NCI-H2029 (cell line): ENCODE measurements at regions not wholly inside any gene's neighbourhood (a gene's known extent, or its start where the extent isn't known, plus 50 kb on each side); places are given as distances from the start of the nearest gene placed in this dataset.
"Not testable (repeated sequence)": the region's sequence is repeated elsewhere in the genome, so short reads cannot be mapped to it uniquely, and the experiment has no call there.

ENCODE experiments used
- DNase-seq: peaks from one replicate; lab custom pipeline; 2025; lab: John Stamatoyannopoulos, UW

DNA sequence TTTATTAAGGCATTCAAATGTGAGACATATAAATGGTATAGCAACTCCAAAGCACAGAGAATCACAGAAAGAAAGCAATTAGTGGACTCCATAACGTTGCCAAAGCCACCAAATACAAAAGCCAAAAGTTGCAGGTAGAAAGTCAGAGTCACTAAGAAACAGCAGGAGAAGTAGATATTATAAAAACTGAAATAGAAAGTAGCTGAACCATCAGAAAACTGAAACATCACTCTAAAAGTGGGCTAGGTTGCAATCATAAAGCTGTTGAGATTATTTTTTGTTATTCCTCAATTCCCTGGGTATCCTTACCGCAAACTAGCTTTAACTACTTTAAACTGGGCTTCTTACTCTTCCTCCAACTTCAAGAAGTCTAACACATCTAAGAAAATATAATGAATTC is 108.1 kb upstream of the ARRDC3 start:
- no peak for DNase-seq

DNA sequence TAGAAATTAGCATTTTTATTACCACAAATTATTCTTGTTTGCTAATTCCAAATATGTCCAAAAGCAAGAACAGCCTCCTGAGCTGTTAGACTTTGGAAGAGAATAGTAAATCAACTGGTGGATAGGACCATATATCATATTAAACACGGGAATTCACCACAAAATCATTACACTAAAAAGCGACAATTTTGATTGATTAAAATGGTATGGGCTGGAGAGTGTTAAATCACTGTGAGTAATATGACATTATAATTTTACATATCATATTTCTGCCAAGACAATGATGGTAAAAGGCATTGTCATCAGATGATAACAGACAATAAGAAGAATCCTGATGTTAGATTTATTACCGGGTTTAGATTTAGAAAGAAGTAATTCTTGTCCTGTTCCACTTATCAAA is 107.2 kb upstream of the ARRDC3 start:
- no peak for DNase-seq

DNA sequence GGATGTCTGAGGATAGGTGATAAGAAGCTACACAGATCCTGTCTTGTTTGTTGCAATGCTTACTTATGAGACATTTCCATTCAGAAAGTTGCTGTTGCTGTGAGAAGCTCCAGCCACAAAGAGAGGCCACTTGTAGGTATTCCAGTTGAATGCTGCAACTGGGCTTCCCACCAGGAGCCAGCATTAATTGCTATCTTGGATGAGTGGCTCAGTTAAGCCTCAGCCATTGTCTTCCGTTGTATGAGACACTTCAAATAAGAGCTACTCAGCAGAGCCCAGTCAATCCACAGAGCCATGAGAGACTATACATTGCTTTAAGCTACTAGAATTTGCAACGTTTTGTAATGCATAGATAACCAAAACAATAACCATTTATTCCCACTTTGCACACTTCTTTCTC is 104.3 kb upstream of the ARRDC3 start:
- no peak for DNase-seq

DNA sequence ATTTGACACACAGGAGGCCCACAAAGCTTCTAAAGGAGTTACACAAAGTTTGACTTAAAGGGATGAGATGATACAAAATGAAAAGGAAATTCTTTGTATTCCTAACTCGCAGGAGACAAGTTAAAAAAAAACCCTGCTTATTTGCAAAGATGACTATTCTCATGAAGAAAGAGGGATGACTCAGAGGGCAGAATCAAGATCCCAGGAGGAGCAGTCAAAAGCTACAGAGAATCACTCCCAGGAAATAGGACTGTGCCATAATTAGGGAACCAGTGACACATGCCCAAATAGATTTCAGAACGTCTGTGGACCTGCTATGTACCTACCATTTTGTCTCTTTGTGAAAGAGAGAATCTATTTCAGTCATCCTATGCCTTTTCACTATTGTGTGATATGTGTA is 103.5 kb upstream of the ARRDC3 start:
- DNase-seq: no peak

DNA sequence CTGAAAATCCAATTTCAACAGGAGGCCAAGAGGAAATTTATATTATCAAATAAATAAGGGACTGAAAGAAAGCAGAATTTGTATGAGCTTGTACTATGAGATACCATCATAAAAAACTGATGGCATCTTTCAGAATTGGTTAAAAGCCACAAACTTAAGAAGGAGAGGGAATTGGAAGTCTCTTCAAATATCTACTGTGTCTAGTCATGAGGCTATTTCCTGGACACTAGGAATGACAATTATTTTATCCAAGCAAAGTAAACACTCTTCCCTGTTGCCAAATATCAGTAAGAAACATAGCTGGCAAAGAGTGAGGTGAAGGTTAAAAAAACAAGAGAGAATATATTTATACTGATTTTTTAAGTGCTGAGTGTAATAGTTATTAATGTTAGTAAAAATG is 101.5 kb upstream of the ARRDC3 start:
- DNase-seq: no peak

DNA sequence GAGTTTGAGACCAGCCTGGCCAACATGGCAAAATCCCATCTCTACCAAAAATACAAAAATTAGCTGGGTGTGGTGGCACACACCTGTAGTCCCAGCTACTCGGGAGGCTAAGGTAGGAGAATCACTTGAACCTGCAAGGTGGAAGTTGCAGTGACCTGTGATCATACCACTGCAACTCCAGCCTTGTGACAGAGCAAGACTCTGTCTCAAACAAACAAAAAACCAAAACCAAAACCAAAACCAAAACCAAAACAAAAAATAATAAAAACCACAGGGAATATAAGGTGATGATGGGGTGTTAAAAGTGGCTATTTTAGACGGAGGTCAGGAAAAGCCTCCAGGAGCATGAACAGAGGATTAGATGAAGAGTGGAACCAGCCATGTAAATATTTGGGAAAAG is 96.3 kb upstream of the ARRDC3 start:
- not testable (repeated sequence) for DNase-seq

DNA sequence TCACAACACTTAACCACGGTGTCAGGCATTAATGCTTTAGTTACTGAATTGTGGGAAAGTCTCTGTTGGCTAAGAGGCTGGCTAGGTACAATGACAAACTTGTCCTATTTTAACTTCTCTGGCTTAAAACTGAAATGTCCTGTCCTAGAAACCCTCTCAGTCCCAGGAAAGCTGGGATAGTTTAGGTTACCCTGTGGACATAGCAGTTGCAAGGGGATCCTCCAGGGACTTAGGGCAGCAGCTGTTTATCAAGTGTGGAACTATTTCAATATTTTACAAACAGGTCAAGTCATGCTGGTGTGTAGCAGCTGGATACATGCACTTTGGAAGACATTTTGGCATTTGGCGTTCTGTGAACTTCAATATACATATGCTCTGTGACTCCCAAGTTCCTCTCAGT is 95.0 kb upstream of the ARRDC3 start:
- DNase-seq: no peak

DNA sequence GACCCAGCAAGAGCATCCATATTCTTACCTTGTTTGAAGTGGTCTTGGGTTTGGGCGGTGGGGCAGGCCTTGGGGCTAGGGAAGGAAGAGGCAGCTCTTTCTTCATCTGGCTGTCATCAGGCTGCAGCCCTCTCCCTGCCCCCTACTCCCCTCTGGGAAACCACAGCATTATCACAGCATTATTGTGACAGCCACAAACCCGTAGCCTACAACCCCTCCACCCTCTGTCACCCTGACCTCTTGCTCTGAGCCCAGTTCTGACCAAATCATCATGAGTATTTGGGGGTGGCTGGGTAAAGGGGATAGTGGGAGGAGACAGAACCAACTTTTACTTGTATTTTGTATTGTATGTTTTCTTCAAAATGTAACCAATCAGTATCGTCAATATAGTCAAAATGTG is 94.3 kb upstream of the ARRDC3 start:
- DNase-seq: no peak

DNA sequence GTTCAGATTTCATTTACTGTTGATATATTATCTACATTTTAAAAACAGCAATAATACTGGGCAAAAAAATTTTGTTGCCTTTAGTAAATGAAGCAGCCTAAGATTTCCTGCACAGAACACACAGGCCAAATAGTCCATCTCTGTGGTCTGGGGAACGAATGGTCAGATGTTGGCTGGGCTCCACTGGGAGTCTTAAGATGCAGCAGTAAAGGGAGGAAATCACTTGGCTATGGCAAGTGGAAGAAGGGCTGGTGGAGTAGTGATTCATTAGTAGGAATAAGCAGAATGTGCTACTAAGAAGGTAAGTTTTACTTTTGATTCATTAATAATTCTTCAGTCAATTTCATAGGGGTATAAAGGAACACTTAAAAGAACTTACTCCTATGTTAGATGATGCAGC is 91.1 kb upstream of the ARRDC3 start:
- no peak for DNase-seq

DNA sequence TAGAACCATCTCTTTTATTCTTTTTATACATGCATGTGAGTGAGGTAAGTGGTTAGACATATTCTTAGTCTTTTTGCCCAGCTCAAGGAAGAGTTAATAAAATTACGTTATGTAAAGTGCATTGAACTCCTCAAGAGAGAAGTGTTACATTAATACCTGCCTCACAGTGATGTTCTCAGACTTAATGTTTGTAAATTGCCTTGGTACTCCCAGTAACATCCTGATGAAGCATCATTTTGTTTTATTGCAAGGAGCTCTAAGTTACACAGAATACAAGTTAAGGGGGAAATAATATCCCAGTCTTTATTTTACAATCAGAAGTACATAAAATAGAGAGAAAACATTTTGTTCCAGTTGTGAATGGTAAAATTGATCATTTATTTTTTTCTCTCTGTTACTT is 89.5 kb upstream of the ARRDC3 start:
- no peak for DNase-seq

DNA sequence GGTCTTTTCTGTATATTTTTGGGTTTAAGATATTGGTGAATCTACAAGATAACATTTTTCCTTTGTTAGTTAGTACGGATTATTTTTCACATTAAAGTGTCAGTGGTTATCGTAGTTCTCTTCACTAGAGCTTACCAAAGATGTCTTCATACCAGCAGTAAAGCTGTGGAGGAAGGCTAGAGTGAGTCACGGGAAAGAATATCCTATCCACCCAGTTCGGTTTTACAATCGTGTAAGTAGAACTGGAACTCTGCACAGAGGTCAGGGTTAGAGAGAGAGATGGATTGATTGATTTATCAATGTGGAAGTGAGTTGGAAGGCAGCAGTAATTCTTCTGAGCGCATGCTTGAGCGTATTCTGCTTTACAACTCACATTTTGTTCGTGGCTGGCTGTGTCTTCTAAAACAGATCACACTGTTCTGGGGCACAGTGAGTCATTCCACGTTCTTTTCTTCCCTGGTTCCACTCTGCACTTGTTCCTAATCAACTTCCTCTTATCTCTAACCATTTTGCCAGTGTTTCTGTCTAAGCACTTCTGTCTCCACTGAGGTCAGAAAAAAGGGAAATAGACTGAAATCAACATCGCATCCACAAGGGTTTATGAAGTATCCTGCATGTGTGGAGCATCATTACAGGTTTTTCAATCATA is 86.5 kb upstream of the ARRDC3 start:
- no peak for DNase-seq

DNA sequence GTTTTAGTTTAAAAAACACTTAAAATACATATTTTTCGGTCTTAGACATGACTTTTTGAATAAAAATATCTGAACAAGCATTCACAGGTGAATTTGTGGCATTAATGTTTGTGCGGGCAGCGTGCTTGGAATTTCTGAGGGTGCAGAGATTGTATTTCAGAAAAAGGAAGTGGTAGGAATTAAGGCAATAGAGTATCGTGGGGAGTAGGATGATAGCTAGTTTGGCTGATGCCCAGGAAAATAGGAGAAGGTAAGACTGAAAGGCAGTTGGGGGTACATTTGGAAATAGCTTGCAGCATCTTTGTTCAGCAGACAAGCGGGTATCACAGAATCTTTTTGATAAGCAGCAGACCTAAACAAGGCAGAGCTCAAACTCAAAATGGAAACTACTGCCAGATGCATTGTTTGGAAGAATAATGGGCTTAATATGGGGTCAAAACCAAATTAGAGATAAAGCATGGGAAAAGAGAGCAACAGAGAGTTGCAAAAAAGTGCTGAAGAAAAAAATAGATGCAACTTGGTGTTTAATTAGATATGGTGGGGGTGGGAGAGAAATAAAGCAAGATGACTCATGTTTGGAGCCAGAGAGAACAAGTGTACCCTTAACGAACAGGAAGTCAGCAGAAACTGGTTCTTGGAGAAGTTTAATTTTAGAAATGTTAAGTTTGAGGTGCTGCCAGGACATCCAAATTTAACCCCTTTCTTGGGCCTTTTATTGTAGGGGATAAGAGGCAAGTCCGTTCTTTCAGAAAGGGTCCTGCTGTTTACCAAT is 85.7 kb upstream of the ARRDC3 start:
- no peak for DNase-seq

DNA sequence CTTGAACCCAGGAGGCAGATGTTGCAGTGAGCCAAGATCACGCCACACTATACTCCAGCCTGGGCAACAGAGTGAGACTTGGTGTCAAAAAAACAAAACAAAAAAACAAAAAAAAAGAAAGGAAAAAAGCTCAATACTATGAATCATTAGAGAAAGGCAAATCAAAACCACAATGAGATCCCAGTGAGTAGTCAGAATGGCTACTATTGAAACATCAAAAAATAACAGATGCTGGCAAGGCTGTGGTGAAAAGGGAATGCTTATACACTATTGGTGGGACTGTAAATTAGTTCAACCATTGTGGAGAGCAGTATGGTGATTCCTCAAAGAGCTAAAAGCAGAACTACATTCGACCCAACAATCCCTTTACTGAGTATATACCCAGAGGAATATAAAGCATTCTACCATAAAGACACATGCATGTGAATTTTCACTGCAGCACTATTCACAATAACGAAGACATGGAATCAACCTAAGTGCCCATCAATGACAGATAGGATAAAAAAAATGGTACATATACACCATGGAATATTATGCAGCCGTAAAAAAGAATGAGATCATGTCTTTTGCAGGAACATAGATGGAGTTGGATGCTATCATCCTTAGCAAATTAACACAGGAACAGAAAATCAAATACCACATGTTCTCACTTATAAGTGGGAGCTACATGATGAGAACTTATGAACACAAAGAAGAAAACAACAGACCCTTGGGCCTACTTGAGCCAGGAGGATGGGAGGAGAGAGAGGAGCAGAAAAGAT is 81.9 kb upstream of the ARRDC3 start:
- no peak for DNase-seq

DNA sequence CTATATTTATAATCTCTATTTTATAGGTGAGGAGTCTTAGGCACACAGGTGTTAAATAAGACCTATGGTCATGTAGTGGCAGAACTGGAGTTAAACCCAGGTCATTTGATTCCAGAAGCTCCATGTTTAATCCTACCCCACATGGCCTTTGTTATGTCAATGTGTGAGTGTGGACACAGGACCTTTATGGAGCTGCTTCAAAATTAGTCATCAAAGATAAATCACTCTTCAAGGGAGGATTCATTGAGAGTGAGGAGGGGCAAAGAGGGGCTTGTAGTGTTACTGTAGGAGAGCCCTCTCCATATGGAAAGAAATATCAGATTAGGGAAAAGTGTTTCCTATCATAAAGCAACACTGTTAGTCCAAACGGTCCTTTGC is 74.6 kb upstream of the ARRDC3 start:
- no peak for DNase-seq

DNA sequence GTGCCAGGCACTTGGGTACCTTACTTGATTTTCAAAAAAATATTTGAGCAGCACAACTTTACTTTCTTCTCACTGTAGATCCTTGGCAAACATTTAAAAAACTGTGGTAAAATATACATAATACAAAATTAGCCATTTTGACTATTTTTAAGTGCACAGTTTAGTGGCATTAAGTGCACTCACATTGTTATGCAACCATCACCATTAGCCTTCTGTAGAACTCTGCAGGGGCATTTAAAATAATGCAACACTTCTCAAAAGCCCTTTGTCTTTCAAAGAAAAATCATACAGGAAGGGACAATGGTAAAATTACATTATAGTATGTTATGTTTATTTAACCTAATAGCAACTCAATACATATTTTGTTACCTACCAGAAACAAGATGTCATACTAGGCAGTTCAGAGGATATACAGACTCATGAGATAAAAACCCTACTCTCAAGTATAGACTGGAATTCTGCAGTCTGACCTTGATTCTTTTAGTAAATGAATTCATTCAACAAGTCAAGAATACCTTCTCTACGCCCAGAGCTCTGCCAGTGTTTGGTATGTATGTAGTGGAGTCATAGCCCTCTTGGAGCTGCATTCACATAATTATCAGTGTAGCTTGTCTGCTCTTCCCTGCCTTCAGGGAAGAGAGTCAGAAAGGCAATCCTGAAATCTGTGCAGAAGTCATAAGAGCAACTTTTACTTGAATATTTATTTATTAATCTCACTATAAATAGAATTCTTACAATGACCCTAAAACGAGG is 74.0 kb upstream of the ARRDC3 start:
- no peak for DNase-seq

DNA sequence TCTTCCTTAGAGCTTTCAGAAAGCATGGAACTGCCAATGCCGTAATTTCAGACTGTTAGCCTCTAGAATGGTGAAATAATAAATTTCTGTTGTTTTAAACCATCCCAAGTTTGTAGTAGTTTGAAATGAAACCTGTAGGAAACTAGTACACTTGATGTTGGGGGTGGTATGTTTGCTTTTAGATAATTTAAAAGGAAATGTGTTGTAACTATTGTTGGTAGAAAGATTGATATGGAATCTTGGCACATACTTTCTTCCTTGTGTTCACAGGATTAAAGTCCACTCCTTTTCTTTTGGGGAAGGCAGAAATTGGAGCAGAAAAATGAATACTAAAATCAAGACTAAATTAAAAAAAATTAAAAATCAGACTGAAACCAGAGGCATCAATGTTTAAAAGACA is 66.0 kb upstream of the ARRDC3 start:
- no peak for DNase-seq

DNA sequence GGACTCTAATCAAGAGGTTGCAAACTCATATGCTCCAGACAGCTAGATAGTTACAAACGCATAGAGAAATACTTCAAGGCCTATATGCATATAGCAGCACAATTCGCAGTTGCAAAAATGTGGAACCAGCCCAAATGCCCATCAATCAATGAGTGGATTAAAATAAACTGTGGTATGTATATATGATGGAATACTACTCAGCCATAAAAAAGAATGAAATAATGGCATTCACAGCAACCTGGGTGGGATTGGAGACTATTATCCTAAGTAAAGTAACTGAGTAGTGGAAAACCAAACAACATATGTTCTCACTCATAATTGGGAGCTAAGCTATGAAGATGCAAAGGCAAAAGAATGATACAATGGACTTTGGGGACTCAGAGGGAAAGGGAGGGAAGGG is 65.0 kb upstream of the ARRDC3 start:
- not testable (repeated sequence) for DNase-seq

DNA sequence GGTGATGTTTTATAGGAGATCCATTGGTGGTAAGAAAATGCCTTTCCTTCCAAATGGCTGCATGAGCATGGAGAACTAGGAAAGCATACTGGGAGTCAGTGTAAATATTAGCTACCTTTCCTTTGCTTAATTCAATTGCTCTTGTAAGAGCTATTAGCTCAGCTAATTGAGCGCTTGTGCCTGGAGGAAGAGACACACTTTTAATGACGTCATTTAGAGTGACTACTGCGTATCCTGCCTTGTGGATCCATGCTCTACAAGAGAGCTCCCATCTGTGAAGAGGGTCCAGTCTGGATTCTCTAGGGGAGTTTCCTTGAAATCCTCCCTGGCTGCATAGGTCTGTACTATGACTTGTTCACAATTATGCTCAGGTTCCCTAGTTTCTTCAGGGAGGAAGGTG is 63.8 kb upstream of the ARRDC3 start:
- DNase-seq: not testable (repeated sequence)

DNA sequence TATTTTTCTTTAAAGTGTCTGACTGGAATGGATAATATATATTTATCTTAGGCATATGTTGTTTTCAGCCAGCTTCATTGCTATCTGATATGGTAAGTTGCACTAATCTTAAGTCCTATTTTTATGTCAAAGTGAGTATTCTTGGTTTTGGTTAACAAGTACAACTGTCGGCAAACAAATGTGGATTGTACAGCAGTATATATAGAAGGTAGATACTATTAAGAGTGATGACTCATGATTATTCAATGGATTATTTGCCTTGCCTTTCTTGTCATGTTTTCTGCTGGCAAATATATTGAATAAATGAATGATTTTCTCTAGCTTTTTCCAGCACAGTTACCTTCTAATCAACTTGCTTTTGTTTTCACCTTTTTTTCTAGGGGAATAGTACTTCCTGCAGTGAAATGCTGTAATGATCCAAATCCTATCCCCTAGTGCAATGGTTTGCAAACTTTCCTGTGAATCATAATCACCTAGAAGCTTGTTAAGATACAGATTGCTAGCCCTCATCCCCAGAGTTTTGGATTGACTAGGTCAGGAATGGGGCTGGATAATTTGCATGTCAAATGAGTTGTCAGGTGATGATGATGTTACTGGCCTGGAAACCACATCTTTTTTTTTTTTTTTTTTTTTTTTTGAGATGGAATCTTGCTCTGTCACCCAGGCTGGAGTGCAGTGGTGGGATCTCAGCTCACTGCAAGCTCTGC is 60.8 kb upstream of the ARRDC3 start:
- no peak for DNase-seq

DNA sequence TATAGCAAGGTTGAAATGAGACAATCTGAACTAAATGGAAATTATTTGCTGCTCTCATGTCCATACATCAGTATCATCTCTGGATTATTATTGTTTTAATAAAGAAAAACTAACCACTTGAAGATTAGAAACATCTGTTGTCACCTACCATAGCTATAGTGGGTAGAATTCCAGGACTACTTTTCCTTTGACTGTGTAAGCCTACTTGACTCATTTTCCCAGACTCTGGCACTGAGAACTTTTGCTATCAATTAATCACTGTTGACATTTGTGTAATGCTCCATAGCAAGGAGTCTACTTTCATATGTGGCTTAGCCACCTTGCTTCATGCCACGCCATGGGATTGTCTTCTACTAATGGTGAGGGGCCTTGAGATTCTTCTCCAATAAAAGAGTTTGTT is 59.9 kb upstream of the ARRDC3 start:
- DNase-seq: no peak

DNA sequence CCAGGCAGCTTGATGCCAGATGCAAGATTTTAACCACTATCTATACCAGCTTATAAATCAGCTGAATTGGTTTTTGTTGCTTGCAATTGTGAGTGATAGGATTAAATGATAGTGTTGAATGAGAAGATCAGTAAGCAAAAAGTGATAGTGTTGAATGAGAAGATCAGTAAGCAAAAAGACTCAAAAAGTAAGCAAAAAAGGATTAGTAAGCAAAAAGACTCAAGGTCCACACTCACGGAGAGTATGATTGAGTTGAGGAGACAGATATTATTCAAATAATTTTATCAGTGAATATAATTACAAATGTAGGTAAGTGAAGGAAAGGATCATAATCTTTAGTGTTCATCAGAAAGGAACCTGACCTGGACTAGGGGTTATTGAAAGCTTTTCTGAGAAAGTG is 58.0 kb upstream of the ARRDC3 start:
- DNase-seq: no peak

DNA sequence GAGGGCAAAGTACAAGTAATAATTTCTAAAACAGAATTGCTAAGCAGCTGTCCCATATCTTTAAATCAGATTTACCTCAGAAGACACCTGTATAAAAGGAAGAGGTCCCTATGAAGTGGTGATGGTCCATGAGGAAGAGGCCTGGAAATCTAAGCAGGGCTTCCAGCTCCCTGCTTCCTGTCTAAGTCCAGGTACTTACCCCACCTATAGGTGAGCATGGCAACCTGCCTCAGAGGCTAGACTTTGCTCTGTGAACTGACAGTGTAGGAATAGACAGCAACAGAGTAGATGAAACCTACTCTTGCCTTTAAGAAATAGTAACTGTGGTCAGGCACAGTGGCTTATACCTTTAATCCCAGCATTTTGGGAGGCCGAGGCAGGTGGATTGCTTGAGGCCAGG is 55.8 kb upstream of the ARRDC3 start:
- no peak for DNase-seq
